PC-3 (cell line): ENCODE measurements at regions not wholly inside any gene's neighbourhood (a gene's known extent, or its start where the extent isn't known, plus 50 kb on each side); places are given as distances from the start of the nearest gene placed in this dataset.

Source experiments
- ATAC-seq: fragments of 200-7000 bp; cut with Tn5 transposase; 2 replicates; pipeline ENCODE4 v1.9.1; 2020; ENCODE audit warnings: mild to moderate bottlenecking, moderate library complexity
- BruUV-seq: library from RNA; stranded (reverse); fragments of 400-500 nt; replicated peaks from 2 replicates; lab custom pipeline; 2021; lab: Mats Ljungman, UMichigan
- CTCF ChIA-PET: fragments of 300-600 bp; sonication (Branson Sonifier 250); formaldehyde crosslinking; loops from one replicate; lab custom pipeline; 2022; ENCODE audit warnings: antibody characterized with exemption; lab: Charles Lee
- POLR2A ChIA-PET: fragments of 300-600 bp; sonication (Branson Sonifier 250); formaldehyde crosslinking; loops from one replicate; lab custom pipeline; 2022; ENCODE audit warnings: antibody characterized with exemption; ENCODE audit not compliant: unreplicated experiment; lab: Charles Lee
- DNase-seq: peaks from one replicate; pipeline ENCODE4 v3.0.0-alpha.2; 2015
- H2AFZ ChIP-seq: fragments of 300-600 bp; sonication (generic); 2 replicates; pipeline ENCODE4 v1.6.0; 2016; ENCODE audit warnings: antibody characterized with exemption, low read length
- H3F3A ChIP-seq: fragments of 300-600 bp; sonication (generic); one replicate; pipeline ENCODE4 v1.6.0; 2017; ENCODE audit warnings: antibody characterized with exemption, low read length, control low read depth, mild to moderate bottlenecking; ENCODE audit not compliant: unreplicated experiment
- H3K27ac ChIP-seq: fragments of 300-600 bp; sonication (generic); 2 replicates; pipeline ENCODE4 v1.5.1; 2016; ENCODE audit warnings: mild to moderate bottlenecking, low read length
- H3K27me3 ChIP-seq: fragments of 300-600 bp; sonication (generic); 2 replicates; pipeline ENCODE4 v1.6.1; 2016; ENCODE audit warnings: low read length, mixed read lengths
- H3K36me3 ChIP-seq: fragments of 300-600 bp; sonication (generic); 2 replicates; pipeline ENCODE4 v1.6.1; 2016; ENCODE audit warnings: low read depth, mixed run types, low read length, mixed read lengths
- H3K4me1 ChIP-seq: fragments of 300-600 bp; sonication (generic); 2 replicates; pipeline ENCODE4 v1.5.1; 2016; ENCODE audit warnings: low read length; ENCODE audit not compliant: insufficient read depth
- H3K4me2 ChIP-seq: fragments of 300-600 bp; sonication (generic); 2 replicates; pipeline ENCODE4 v1.6.0; 2016; ENCODE audit warnings: low read length
- H3K4me3 ChIP-seq: fragments of 300-600 bp; sonication (generic); 2 replicates; pipeline ENCODE4 v1.5.1; 2016; ENCODE audit warnings: mild to moderate bottlenecking, low read length, mixed read lengths
- H3K79me2 ChIP-seq: fragments of 300-600 bp; sonication (generic); 2 replicates; pipeline ENCODE4 v1.6.1; 2017; ENCODE audit warnings: low read length, mixed read lengths
- H3K9ac ChIP-seq: fragments of 300-600 bp; sonication (generic); 2 replicates; pipeline ENCODE4 v1.6.0; 2016; ENCODE audit warnings: mild to moderate bottlenecking, low read length
- H3K9me2 ChIP-seq: fragments of 300-600 bp; sonication (generic); replicated peaks from 2 replicates; pipeline ENCODE4 v1.6.1; 2016; ENCODE audit warnings: mixed run types, low read length, mixed read lengths
- H3K9me3 ChIP-seq: fragments of 300-600 bp; sonication (generic); 2 replicates; pipeline ENCODE4 v1.6.1; 2016; ENCODE audit warnings: low read length, mixed read lengths
- H4K20me1 ChIP-seq: fragments of 300-600 bp; sonication (generic); 2 replicates; pipeline ENCODE4 v1.6.1; 2016; ENCODE audit warnings: low read length, mixed read lengths
- EZH2 ChIP-seq: fragments of 300-600 bp; sonication (generic); IDR thresholded peaks from one replicate; pipeline ENCODE4 v1.6.1; 2017; ENCODE audit warnings: antibody characterized with exemption, mild to moderate bottlenecking, low read length; ENCODE audit not compliant: unreplicated experiment
- EZH2phosphoT487 ChIP-seq: fragments of 300-600 bp; sonication (generic); IDR thresholded peaks from 2 replicates; pipeline ENCODE4 v1.6.1; 2018; ENCODE audit warnings: mild to moderate bottlenecking, antibody characterized with exemption, low read length, borderline replicate concordance
- intact Hi-C: fragments of 100-400 bp; cut with micrococcal nuclease; formaldehyde crosslinking; loops from 2 replicates; pipeline ENCODE4 v1.9.0; 2023
- TF ChIP-seq, protein P1 (sequence below): fragments of 300-600 bp; sonication (generic); conservative IDR thresholded peaks from 2 replicates; pipeline ENCODE4 v1.5.1; 2017; ENCODE audit warnings: antibody characterized with exemption, low read depth, mild to moderate bottlenecking, low read length

DNA sequence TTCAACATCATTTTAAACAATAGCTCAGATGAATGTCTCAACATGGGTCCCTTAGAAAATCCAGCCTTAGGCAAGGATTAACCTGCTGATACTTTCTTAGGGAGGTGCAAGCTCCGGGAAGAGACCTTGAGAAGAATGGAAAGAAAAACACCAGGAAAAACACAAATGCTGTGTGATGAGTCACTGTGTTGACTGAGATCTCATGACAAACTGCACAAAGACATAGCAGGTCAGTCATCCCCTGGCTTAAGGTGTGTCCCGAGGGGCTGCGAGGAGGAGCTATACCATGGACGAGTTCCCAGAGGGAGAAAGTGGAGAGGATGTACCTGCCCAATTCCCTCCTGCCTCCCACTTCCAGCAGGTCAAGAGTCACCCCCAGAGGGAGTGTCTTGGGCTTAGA, 98.0 kb downstream of the TEX36 start:
- POLR2A ChIA-PET, result no interaction called here
- H2AFZ ChIP-seq, result no peak overlapping the region
- no TSS peak for BruUV-seq
- H3K79me2 ChIP-seq, result no peaks in the 10 kb centered on the region
- H3K9ac ChIP-seq, result no peak overlapping the region
- H4K20me1 ChIP-seq, result no peaks in the 10 kb centered on the region
- intact Hi-C loops, result no loop called here
- no peaks in the 10 kb centered on the region for H3K9me3 ChIP-seq
- TF ChIP-seq, protein P1, sequence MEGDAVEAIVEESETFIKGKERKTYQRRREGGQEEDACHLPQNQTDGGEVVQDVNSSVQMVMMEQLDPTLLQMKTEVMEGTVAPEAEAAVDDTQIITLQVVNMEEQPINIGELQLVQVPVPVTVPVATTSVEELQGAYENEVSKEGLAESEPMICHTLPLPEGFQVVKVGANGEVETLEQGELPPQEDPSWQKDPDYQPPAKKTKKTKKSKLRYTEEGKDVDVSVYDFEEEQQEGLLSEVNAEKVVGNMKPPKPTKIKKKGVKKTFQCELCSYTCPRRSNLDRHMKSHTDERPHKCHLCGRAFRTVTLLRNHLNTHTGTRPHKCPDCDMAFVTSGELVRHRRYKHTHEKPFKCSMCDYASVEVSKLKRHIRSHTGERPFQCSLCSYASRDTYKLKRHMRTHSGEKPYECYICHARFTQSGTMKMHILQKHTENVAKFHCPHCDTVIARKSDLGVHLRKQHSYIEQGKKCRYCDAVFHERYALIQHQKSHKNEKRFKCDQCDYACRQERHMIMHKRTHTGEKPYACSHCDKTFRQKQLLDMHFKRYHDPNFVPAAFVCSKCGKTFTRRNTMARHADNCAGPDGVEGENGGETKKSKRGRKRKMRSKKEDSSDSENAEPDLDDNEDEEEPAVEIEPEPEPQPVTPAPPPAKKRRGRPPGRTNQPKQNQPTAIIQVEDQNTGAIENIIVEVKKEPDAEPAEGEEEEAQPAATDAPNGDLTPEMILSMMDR, result no peak
- TF ChIP-seq EZH2phosphoT487, result no peak
- TF ChIP-seq EZH2, result no peak
- DNase-seq, result peak; percentile 79
- H3F3A ChIP-seq, result no peaks in the 10 kb centered on the region
- CTCF ChIA-PET, result no interaction called here
- H3K4me3 ChIP-seq, result no peak overlapping the region
- ATAC-seq, result peak; percentile 80
- H3K4me2 ChIP-seq, result peak overlapping the region; percentile 33
- no peaks in the 10 kb centered on the region for H3K27me3 ChIP-seq
- H3K9me2 ChIP-seq, result no peaks in the 10 kb centered on the region
- peak overlapping the region; percentile 32 for H3K27ac ChIP-seq
- H3K4me1 ChIP-seq, result peaks cover 13% of the 10 kb centered on the region
- H3K36me3 ChIP-seq, result no peaks in the 10 kb centered on the region

DNA sequence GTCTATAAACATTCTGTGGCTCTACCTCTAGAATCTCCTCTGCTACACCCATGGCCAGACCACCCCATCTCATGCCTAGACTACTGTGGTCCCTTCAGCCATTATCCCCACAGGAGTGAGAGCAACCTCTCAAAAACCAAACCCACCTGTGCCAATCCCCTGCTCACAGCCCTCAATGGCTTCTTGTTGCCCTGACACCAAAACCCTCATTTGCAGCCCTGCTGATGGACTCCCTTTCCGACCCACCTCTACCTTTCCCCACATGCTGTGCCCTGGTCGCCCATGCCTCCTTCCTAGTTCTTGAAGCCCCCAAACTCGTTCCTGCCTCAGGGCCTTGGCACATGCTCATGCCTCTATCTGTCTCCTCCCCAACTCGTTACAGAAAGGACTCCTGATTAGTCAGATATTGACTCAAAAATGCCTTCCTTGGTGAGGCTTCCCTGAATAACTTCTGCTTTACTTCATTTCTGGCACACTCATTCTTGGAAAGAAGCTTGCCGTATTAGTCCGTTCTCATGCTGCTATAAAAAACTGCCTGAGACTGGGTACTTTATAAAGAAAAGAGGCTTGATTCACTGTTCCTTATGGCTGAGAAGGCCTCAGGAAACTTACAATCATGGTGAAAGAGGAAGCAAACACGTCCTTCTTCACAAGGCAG, 104.2 kb downstream of the TEX36 start:
- no peak for ATAC-seq
- POLR2A ChIA-PET, result no interaction called here
- no peak overlapping the region for H2AFZ ChIP-seq
- CTCF ChIA-PET, result no interaction called here
- intact Hi-C loops, result no loop called here
- H3K9me2 ChIP-seq, result no peaks in the 10 kb centered on the region
- no peak for DNase-seq
- H3K9ac ChIP-seq, result no peak overlapping the region
- no peaks in the 10 kb centered on the region for H4K20me1 ChIP-seq
- no peak for TF ChIP-seq EZH2
- TF ChIP-seq, protein P1, result no peak
- no peak for TF ChIP-seq EZH2phosphoT487
- no peaks in the 10 kb centered on the region for H3K36me3 ChIP-seq
- H3F3A ChIP-seq, result no peaks in the 10 kb centered on the region
- H3K4me2 ChIP-seq, result no peak overlapping the region
- no peaks in the 10 kb centered on the region for H3K4me1 ChIP-seq
- H3K27ac ChIP-seq, result no peak overlapping the region
- no TSS peak for BruUV-seq
- H3K9me3 ChIP-seq, result no peaks in the 10 kb centered on the region
- no peaks in the 10 kb centered on the region for H3K79me2 ChIP-seq
- no peaks in the 10 kb centered on the region for H3K27me3 ChIP-seq
- H3K4me3 ChIP-seq, result no peak overlapping the region

DNA sequence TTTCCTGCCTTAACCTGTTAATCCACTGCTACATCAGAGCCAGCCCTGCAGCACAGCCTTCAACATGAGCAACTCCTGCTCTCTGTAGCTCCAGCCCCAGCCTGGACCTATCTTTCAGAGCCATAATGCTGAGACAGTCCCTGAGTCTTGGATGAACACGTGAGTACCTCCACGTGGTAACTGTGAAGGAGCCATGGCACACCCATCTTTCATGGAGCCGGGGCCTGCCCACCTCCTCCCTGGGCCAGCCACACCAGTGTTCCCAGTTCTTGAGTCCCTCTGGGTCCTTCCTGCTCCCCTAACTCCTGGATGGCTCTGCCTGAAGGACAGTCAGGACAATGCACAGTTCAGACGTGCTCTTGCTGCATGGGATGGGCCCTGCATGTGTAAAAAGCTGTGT, 107.1 kb downstream of the TEX36 start:
- Histone ChIP-seq H3K9ac (no peak overlapping the region), H3K9me2 (no peaks in the 10 kb centered on the region), H3K4me1 (no peaks in the 10 kb centered on the region), H3K4me3 (no peak overlapping the region), H3K79me2 (no peaks in the 10 kb centered on the region), H3F3A (no peaks in the 10 kb centered on the region), H4K20me1 (no peaks in the 10 kb centered on the region), H3K4me2 (no peak overlapping the region), H3K27ac (no peak overlapping the region), H3K9me3 (no peaks in the 10 kb centered on the region), H2AFZ (no peak overlapping the region), H3K27me3 (peaks cover 14% of the 10 kb centered on the region), H3K36me3 (no peaks in the 10 kb centered on the region)
- TF ChIP-seq, protein P1, result no peak
- TF ChIP-seq EZH2 (no peak), EZH2phosphoT487 (no peak)
- ATAC-seq, result no peak
- no TSS peak for BruUV-seq
- ChIA-PET CTCF (no interaction called here), POLR2A (no interaction called here)
- no peak for DNase-seq
- intact Hi-C loops, result no loop called here
